CD4-positive, alpha-beta T cell treated with Interleukin-4 for 4 hours (primary cell): ENCODE measurements at regions not wholly inside any gene's neighbourhood (a gene's known extent, or its start where the extent isn't known, plus 50 kb on each side); places are given as distances from the start of the nearest gene placed in this dataset.
"Not testable (repeated sequence)": the region's sequence is repeated elsewhere in the genome, so short reads cannot be mapped to it uniquely, and the experiment has no call there.

Source experiments
- DNase-seq: peaks from one replicate; pipeline ENCODE4 v3.0.0-alpha.2; 2020

- DNase-seq, result no peak
These were observed 885.8 kb downstream of the KCNA4 start for GRCh38 chr11:29131055-29131454.

- DNase-seq, result no peak
These were observed 887.0 kb downstream of the KCNA4 start for GRCh38 chr11:29129844-29130243.

GRCh38 chr11:29127461-29127860, 889.4 kb downstream of the KCNA4 start:
- no peak for DNase-seq

- no peak for DNase-seq
These were observed 891.2 kb downstream of the KCNA4 start for GRCh38 chr11:29125606-29126005.

- DNase-seq, result no peak
These were observed 892.4 kb downstream of the KCNA4 start for GRCh38 chr11:29124470-29124869.

GRCh38 chr11:29119707-29120618, 896.9 kb downstream of the KCNA4 start:
- DNase-seq, result no peak

GRCh38 chr11:29119116-29119515, 897.7 kb downstream of the KCNA4 start:
- no peak for DNase-seq

GRCh38 chr11:29100967-29101366, 915.9 kb downstream of the KCNA4 start:
- DNase-seq, result no peak

- DNase-seq, result no peak
These were observed 921.0 kb downstream of the KCNA4 start for GRCh38 chr11:29095821-29096220.

GRCh38 chr11:29093416-29094120, 923.3 kb downstream of the KCNA4 start:
- DNase-seq, result no peak

- DNase-seq, result no peak
These were observed 929.5 kb downstream of the KCNA4 start for GRCh38 chr11:29087200-29087812.

- no peak for DNase-seq
These were observed 941.1 kb downstream of the KCNA4 start for GRCh38 chr11:29075726-29076125.

GRCh38 chr11:29063630-29064361, 953.0 kb downstream of the KCNA4 start:
- no peak for DNase-seq

- DNase-seq, result no peak
These were observed 953.3 kb downstream of the METTL15 start for GRCh38 chr11:29061452-29061851.

GRCh38 chr11:29056487-29056886, 948.3 kb downstream of the METTL15 start:
- not testable (repeated sequence) for DNase-seq

GRCh38 chr11:29051935-29052334, 943.7 kb downstream of the METTL15 start:
- no peak for DNase-seq

GRCh38 chr11:29050962-29051361, 942.8 kb downstream of the METTL15 start:
- DNase-seq, result not testable (repeated sequence)

- no peak for DNase-seq
These were observed 932.3 kb downstream of the METTL15 start for GRCh38 chr11:29040489-29040888.

GRCh38 chr11:29032384-29033149, 924.4 kb downstream of the METTL15 start:
- DNase-seq, result no peak

GRCh38 chr11:29029452-29029851, 921.3 kb downstream of the METTL15 start:
- no peak for DNase-seq

GRCh38 chr11:29027436-29027835, 919.2 kb downstream of the METTL15 start:
- DNase-seq, result no peak

- DNase-seq, result no peak
These were observed 918.1 kb downstream of the METTL15 start for GRCh38 chr11:29026286-29026685.
